ENCODE measurements at regions not wholly inside any gene's neighbourhood (a gene's known extent, or its start where the extent isn't known, plus 50 kb on each side); places are given as distances from the start of the nearest gene placed in this dataset.
"Not testable (repeated sequence)": the region's sequence is repeated elsewhere in the genome, so short reads cannot be mapped to it uniquely, and the experiment has no call there.

- FAIRE-seq: no peak
- no peak for DNase-seq (ENCODE audit: low spot score in 2 of 2)
Observed at GRCh38 chr3:78277801-78278200, 1237.9 kb downstream of the ROBO2 start.

GRCh38 chr3:78279091-78279490 lies 1239.2 kb downstream of the ROBO2 start:
- DNase-seq (ENCODE audit: low spot score in 2 of 2): no peak
- no peak for FAIRE-seq

GRCh38 chr3:78281381-78281780 lies 1241.5 kb downstream of the ROBO2 start:
- FAIRE-seq (no peak), DNase-seq (ENCODE audit: low spot score in 2 of 2) (no peak)

- DNase-seq (ENCODE audit: low spot score in 2 of 2) (no peak), FAIRE-seq (no peak)
Observed at GRCh38 chr3:78283994-78284393, 1244.1 kb downstream of the ROBO2 start.

- FAIRE-seq: no peak
- no peak for DNase-seq (ENCODE audit: low spot score in 2 of 2)
Observed at GRCh38 chr3:78285032-78285728, 1245.3 kb downstream of the ROBO2 start.

GRCh38 chr3:78287085-78287484 lies 1247.2 kb downstream of the ROBO2 start:
- DNase-seq (ENCODE audit: low spot score in 2 of 2): no peak
- FAIRE-seq: no peak

- no peak for FAIRE-seq
Observed at GRCh38 chr3:78293284-78293683, 1253.4 kb downstream of the ROBO2 start.

GRCh38 chr3:78304115-78304514 lies 1264.2 kb downstream of the ROBO2 start:
- DNase-seq (ENCODE audit: low spot score in 2 of 2) (no peak), FAIRE-seq (no peak)

More at GRCh38 chr3:78293284-78293683, 1253.4 kb downstream of the ROBO2 start:
- no peak for DNase-seq (ENCODE audit: low spot score in 2 of 2)

GRCh38 chr3:78312851-78313250 lies 1273.0 kb downstream of the ROBO2 start:
- FAIRE-seq (no peak), DNase-seq (ENCODE audit: low spot score in 2 of 2) (no peak)

GRCh38 chr3:78313332-78313731 lies 1273.4 kb downstream of the ROBO2 start:
- DNase-seq (ENCODE audit: low spot score in 2 of 2): no peak
- FAIRE-seq: no peak

- FAIRE-seq (no peak), DNase-seq (ENCODE audit: low spot score in 2 of 2) (no peak)
Observed at GRCh38 chr3:78314327-78314726, 1274.4 kb downstream of the ROBO2 start.

GRCh38 chr3:78317774-78318173 lies 1277.9 kb downstream of the ROBO2 start:
- DNase-seq (ENCODE audit: low spot score in 2 of 2) (no peak), FAIRE-seq (no peak)

- DNase-seq (ENCODE audit: low spot score in 2 of 2) (no peak), FAIRE-seq (no peak)
Observed at GRCh38 chr3:78322780-78323179, 1282.9 kb downstream of the ROBO2 start.

- FAIRE-seq: no peak
Observed at GRCh38 chr3:78337801-78338211, 1297.9 kb downstream of the ROBO2 start.

GRCh38 chr3:78338405-78338804 lies 1298.5 kb downstream of the ROBO2 start:
- DNase-seq (ENCODE audit: low spot score in 2 of 2) (no peak), FAIRE-seq (no peak)

More at GRCh38 chr3:78337801-78338211, 1297.9 kb downstream of the ROBO2 start:
- no peak for DNase-seq (ENCODE audit: low spot score in 2 of 2)

GRCh38 chr3:78343221-78343620 lies 1303.3 kb downstream of the ROBO2 start:
- FAIRE-seq (no peak), DNase-seq (ENCODE audit: low spot score in 2 of 2) (no peak)

GRCh38 chr3:78344267-78344666 lies 1304.4 kb downstream of the ROBO2 start:
- not testable (repeated sequence) for DNase-seq (ENCODE audit: low spot score in 2 of 2); FAIRE-seq

- DNase-seq (ENCODE audit: low spot score in 2 of 2) (no peak), FAIRE-seq (no peak)
Observed at GRCh38 chr3:78344918-78345317, 1305.0 kb downstream of the ROBO2 start.

- no peak for FAIRE-seq
- no peak for DNase-seq (ENCODE audit: low spot score in 2 of 2)
Observed at GRCh38 chr3:78347176-78347575, 1307.3 kb downstream of the ROBO2 start.

GRCh38 chr3:78348664-78349063 lies 1308.8 kb downstream of the ROBO2 start:
- FAIRE-seq (no peak), DNase-seq (ENCODE audit: low spot score in 2 of 2) (no peak)

GRCh38 chr3:78349571-78349970 lies 1309.7 kb downstream of the ROBO2 start:
- DNase-seq (ENCODE audit: low spot score in 2 of 2) (no peak), FAIRE-seq (no peak)

- DNase-seq (ENCODE audit: low spot score in 2 of 2) (no peak), FAIRE-seq (no peak)
Observed at GRCh38 chr3:78351334-78351733, 1311.4 kb downstream of the ROBO2 start.

- FAIRE-seq (no peak), DNase-seq (ENCODE audit: low spot score in 2 of 2) (no peak)
Observed at GRCh38 chr3:78353231-78353630, 1313.3 kb downstream of the ROBO2 start.

Data from frontal cortex (tissue), 3 donors.